HCT116 (cell line): ENCODE measurements at regions not wholly inside any gene's neighbourhood (a gene's known extent, or its start where the extent isn't known, plus 50 kb on each side); places are given as distances from the start of the nearest gene placed in this dataset.
A peak's percentile ranks its signal among the peaks of the same experiment; 100 is the strongest.

Experiments
- ATAC-seq: fragments of 200-7000 bp; cut with Tn5 transposase; 2 replicates; pipeline ENCODE4 v1.9.1; 2020; ENCODE audit warnings: mild to moderate bottlenecking, moderate library complexity
- BruUV-seq: library from RNA; stranded (reverse); fragments of 400-500 nt; replicated peaks from 2 replicates; lab custom pipeline; 2021; lab: Mats Ljungman, UMichigan
- CTCF ChIA-PET: fragments of 300-600 bp; sonication (Branson Sonifier 250); formaldehyde crosslinking; loops from one replicate; lab custom pipeline; 2021; ENCODE audit warnings: antibody characterized with exemption; lab: Charles Lee
- POLR2A ChIA-PET: fragments of 300-600, 350-600 bp; sonication (Branson Sonifier 250); formaldehyde crosslinking; loops from one replicate; lab custom pipeline; 2021; ENCODE audit warnings: antibody characterized with exemption; lab: Charles Lee
- RAD21 ChIA-PET, 2 experiments: fragments of 300-600 bp; sonication (Branson Sonifier 250); formaldehyde crosslinking; loops; one replicate each; lab custom pipeline; 2023; ENCODE audit warnings: low total read pairs in 2 of 2; ENCODE audit not compliant: uncharacterized antibody in 2 of 2, unreplicated experiment in 2 of 2, low non-redundant PET in 1 of 2; lab: Charles Lee
- DNase-seq: peaks from one replicate; pipeline ENCODE4 v3.0.0-alpha.2; 2010; ENCODE audit warnings: low read depth, low spot score
- H2AFZ ChIP-seq: fragments of 200-600 bp; shearing (Covaris generic), sonication (generic); 2 replicates; pipeline ENCODE4 v1.6.1; 2017; ENCODE audit warnings: low read depth, mixed run types, mixed read lengths, antibody characterized with exemption, low read length; ENCODE audit not compliant: poor library complexity, severe bottlenecking
- H3K27ac ChIP-seq: 2 replicates; pipeline ENCODE4 v1.5.1; 2012; ENCODE audit warnings: low read depth, low read length
- H3K27me3 ChIP-seq: fragments of 200-600 bp; sonication (generic); 2 replicates; pipeline ENCODE4 v1.6.1; 2016; ENCODE audit warnings: mixed run types, low read length, mixed read lengths; ENCODE audit not compliant: insufficient read depth
- H3K36me3 ChIP-seq, 2 experiments: fragments of 200-500 bp in 1 of 2; fragments of 200-600 bp in 1 of 2; sonication (Bioruptor generic) in 1 of 2; sonication (generic) in 1 of 2; 2 replicates each; pipeline versions ENCODE4 v1.5.1 to v1.6.1; 2014 to 2016; ENCODE audit warnings: low read length in 2 of 2, inconsistent platforms in 1 of 2, mixed read lengths in 1 of 2, mixed run types in 1 of 2; ENCODE audit not compliant: insufficient read depth in 2 of 2, control insufficient read depth in 1 of 2
- H3K4me1 ChIP-seq, 2 experiments: fragments of 200-600 bp in 1 of 2; sonication (generic) in 1 of 2; 2 replicates each; pipeline versions ENCODE4 v1.5.1 to v1.6.1; 2012 to 2017; ENCODE audit warnings: low read length in 2 of 2, inconsistent platforms in 1 of 2, mild to moderate bottlenecking in 1 of 2, mixed read lengths in 1 of 2, mixed run types in 1 of 2, moderate library complexity in 1 of 2; ENCODE audit not compliant: insufficient read depth in 2 of 2, control insufficient read depth in 1 of 2
- H3K4me2 ChIP-seq: fragments of 200-600 bp; sonication (generic); 2 replicates; pipeline ENCODE4 v1.6.1; 2017; ENCODE audit warnings: mixed run types, low read length, mixed read lengths
- H3K4me3 ChIP-seq, 2 experiments: fragments of 200-600 bp in 1 of 2; sonication (generic) in 1 of 2; replicated peaks in 1 of 2; 2 replicates each; pipeline ENCODE4 v1.5.1; 2011 to 2016; ENCODE audit warnings: low read length in 2 of 2, control low read depth in 1 of 2, low read depth in 1 of 2, mild to moderate bottlenecking in 1 of 2, mixed read lengths in 1 of 2, mixed run types in 1 of 2
- H3K79me2 ChIP-seq: fragments of 200-600 bp; sonication (generic); 2 replicates; pipeline ENCODE4 v1.6.1; 2017; ENCODE audit warnings: mild to moderate bottlenecking, mixed run types, low read length, moderate library complexity, mixed read lengths; ENCODE audit not compliant: insufficient read depth
- H3K9ac ChIP-seq: fragments of 200-600 bp; sonication (generic); 2 replicates; pipeline ENCODE4 v1.6.1; 2016; ENCODE audit warnings: low read length, mixed read lengths
- H3K9me2 ChIP-seq: fragments of 200-600 bp; sonication (generic), shearing (Covaris generic); 2 replicates; pipeline ENCODE4 v1.6.1; 2017; ENCODE audit warnings: mixed run types, mild to moderate bottlenecking, moderate library complexity; ENCODE audit not compliant: insufficient read depth
- H3K9me3 ChIP-seq, 2 experiments: fragments of 200-500 bp in 1 of 2; fragments of 200-600 bp in 1 of 2; sonication (Bioruptor generic) in 1 of 2; sonication (generic) in 1 of 2; 2 replicates each; pipeline ENCODE4 v1.6.1; 2014 to 2017; ENCODE audit warnings: low read length in 2 of 2, mixed read lengths in 2 of 2, inconsistent platforms in 1 of 2, low read depth in 1 of 2, mild to moderate bottlenecking in 1 of 2, mixed run types in 1 of 2, moderate library complexity in 1 of 2; ENCODE audit not compliant: control insufficient read depth in 1 of 2, insufficient read depth in 1 of 2
- H4K20me1 ChIP-seq: fragments of 200-600 bp; sonication (generic), shearing (Covaris generic); 2 replicates; pipeline ENCODE4 v1.6.1; 2017; ENCODE audit warnings: mixed run types, mild to moderate bottlenecking, moderate library complexity; ENCODE audit not compliant: insufficient read depth
- CBX3 ChIP-seq: IDR thresholded peaks from 2 replicates; pipeline ENCODE4 v1.6.1; 2012; ENCODE audit warnings: low read depth
- CEBPB ChIP-seq: IDR thresholded peaks from 2 replicates; pipeline ENCODE4 v1.6.1; 2012; ENCODE audit warnings: low read depth
- CTCF ChIP-seq, 3 experiments: fragments of 200-600 bp in 1 of 3; sonication (generic) in 1 of 3; IDR thresholded peaks in 2 of 3; conservative IDR thresholded peaks in 1 of 3; 2 replicates each; pipeline ENCODE4 v1.5.1; 2012 to 2017; ENCODE audit warnings: low read depth in 2 of 3, low read length in 2 of 3, antibody characterized with exemption in 1 of 3, borderline replicate concordance in 1 of 3, control low read depth in 1 of 3, mild to moderate bottlenecking in 1 of 3, mixed read lengths in 1 of 3, mixed run types in 1 of 3, moderate library complexity in 1 of 3; ENCODE audit not compliant: insufficient read depth in 1 of 3
- ELF1 ChIP-seq: IDR thresholded peaks from 2 replicates; pipeline ENCODE4 v1.6.1; 2012; ENCODE audit warnings: low read depth, borderline replicate concordance
- JUND ChIP-seq: IDR thresholded peaks from 2 replicates; pipeline ENCODE4 v1.6.1; 2012
- POLR2A ChIP-seq: IDR thresholded peaks from 2 replicates; pipeline ENCODE4 v1.7.0; 2011; ENCODE audit warnings: borderline replicate concordance; ENCODE audit not compliant: insufficient read depth, insufficient read length; ENCODE audit errors: extremely low read depth
- RAD21 ChIP-seq: IDR thresholded peaks from 2 replicates; pipeline ENCODE4 v1.6.1; 2012; ENCODE audit warnings: low read depth, mild to moderate bottlenecking
- TCF7L2 ChIP-seq: IDR thresholded peaks from 2 replicates; pipeline ENCODE4 v1.7.0; 2011; ENCODE audit warnings: borderline replicate concordance, inconsistent platforms; ENCODE audit not compliant: insufficient read depth, insufficient read length; ENCODE audit errors: extremely low read depth
- intact Hi-C: fragments of 100-400 bp; cut with micrococcal nuclease; formaldehyde crosslinking; loops from 2 replicates; pipeline ENCODE4 v1.10.0; 2022

GRCh38 chr2:225100269-225100668 is 58.0 kb upstream of the DOCK10 start:
- BruUV-seq: no TSS peak
- no peaks in the 10 kb centered on the region for H3K79me2 ChIP-seq
- H3K36me3 ChIP-seq: no peaks in the 10 kb centered on the region
- H3K27ac ChIP-seq: peak overlapping the region; percentile 34; the same call in 1 of the 2 replicates
- no peaks in the 10 kb centered on the region for H3K27me3 ChIP-seq
- peak overlapping the region; percentile 59 for H3K4me2 ChIP-seq
- H3K9me2 ChIP-seq: no peaks in the 10 kb centered on the region
- ChIA-PET POLR2A (no interaction called here), CTCF (no interaction called here), RAD21 (no interaction called here)
- H2AFZ ChIP-seq: peak overlapping the region; percentile 77
- DNase-seq (no peak), ATAC-seq (peak; percentile 47)
- peak overlapping the region; percentile 8; the same call in 1 of the 2 replicates for H3K9ac ChIP-seq
- H3K9me3 ChIP-seq: no peaks in the 10 kb centered on the region
- no peak for TF ChIP-seq CEBPB
- TF ChIP-seq RAD21: no peak
- no peak for TF ChIP-seq JUND
- TF ChIP-seq CTCF (IDR thresholded peaks at IDR 0.05 in 2 of 3, conservative IDR thresholded peaks at IDR 0.05 in 1 of 3; ENCODE audit: borderline replicate concordance in 1 of 3, insufficient read depth in 1 of 3, low read depth in 2 of 3, low read length in 2 of 3): no peak
- TF ChIP-seq POLR2A: no peak
- intact Hi-C loops: no loop called here
- no peak overlapping the region for H3K4me3 ChIP-seq
- H4K20me1 ChIP-seq: no peaks in the 10 kb centered on the region
- peaks cover 19 to 47% of the 10 kb centered on the region in 2 experiments for H3K4me1 ChIP-seq

- ATAC-seq (no peak), DNase-seq (no peak)
- ChIA-PET CTCF (no interaction called here), POLR2A (no interaction called here), RAD21 (no interaction called here)
- no peaks in the 10 kb centered on the region for H3K27me3 ChIP-seq
- H4K20me1 ChIP-seq: no peaks in the 10 kb centered on the region
- TF ChIP-seq ELF1 (no peak), TCF7L2 (no peak), CBX3 (no peak)
- H3K4me3 ChIP-seq: no peak overlapping the region
- H3K9ac ChIP-seq: no peak overlapping the region
- BruUV-seq: no TSS peak
- H3K27ac ChIP-seq: no peak overlapping the region
- H3K9me2 ChIP-seq: no peaks in the 10 kb centered on the region
- peaks cover 4 to 26% of the 10 kb centered on the region in 2 experiments; a peak in 3 of 4 replicates for H3K4me1 ChIP-seq
- H3K36me3 ChIP-seq: no peaks in the 10 kb centered on the region
- no peak overlapping the region for H3K4me2 ChIP-seq
- no peak overlapping the region for H2AFZ ChIP-seq
- intact Hi-C loops: no loop called here
- no peaks in the 10 kb centered on the region for H3K79me2 ChIP-seq
- no peaks in the 10 kb centered on the region for H3K9me3 ChIP-seq
Observed at GRCh38 chr2:225097035-225097434, 54.8 kb upstream of the DOCK10 start.
